ENCODE measurements at regions not wholly inside any gene's neighbourhood (a gene's known extent, or its start where the extent isn't known, plus 50 kb on each side); places are given as distances from the start of the nearest gene placed in this dataset.

DNA sequence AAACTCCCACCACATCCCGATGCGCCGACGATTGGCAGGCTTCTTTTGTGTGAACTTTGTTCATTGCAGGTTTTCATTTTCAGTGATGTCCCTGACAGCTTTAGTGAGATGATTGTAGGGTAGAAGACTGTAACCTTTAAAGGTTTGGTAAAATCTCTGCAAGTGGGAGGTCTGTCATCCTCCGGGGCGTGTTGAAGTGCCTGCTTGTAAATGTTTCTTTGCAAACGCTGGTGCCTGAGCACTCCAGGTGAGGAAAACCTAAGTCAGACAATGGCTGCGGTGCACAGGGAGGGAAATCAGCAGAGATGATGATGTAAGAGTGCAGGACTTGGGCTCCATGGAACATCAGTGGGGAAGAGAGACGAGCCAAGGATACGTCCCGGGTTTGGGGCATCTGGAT lies 228.1 kb downstream of the DRD1 start:
- H3K36me3 Mint-ChIP-seq, result no peaks in the 10 kb centered on the region
- no peaks in the 10 kb centered on the region for H3K9me3 Mint-ChIP-seq
- H3K27ac Mint-ChIP-seq, result no peak overlapping the region
- H3K4me1 Mint-ChIP-seq, result no peaks in the 10 kb centered on the region
- H3K4me3 Mint-ChIP-seq, result no peak overlapping the region
- no peak for DNase-seq (ENCODE audit: low spot score in 2 of 2)
- no peak for ATAC-seq

DNA sequence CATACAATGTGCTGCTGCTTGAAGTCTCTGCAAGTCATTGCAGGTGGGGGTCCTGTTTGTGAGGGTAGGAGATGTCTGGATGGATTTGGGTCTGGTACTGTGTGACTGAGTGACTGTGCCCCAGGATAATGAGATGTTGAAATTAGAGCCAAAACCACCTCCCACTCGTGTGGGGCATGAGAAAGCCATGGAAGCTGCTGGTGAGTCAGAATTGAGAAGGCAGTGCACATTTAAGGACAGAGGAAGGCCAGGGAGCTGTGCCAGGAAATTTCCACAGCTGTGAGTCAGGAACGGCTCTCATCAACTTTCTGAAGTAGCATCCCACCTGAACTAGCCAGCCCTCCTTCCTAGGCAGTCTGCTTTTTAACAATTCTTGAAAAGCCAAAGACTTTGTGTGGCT lies 229.8 kb downstream of the DRD1 start:
- DNase-seq (ENCODE audit: low spot score in 2 of 2) (no peak), ATAC-seq (no peak)
- H3K9me3 Mint-ChIP-seq, result no peaks in the 10 kb centered on the region

DNA sequence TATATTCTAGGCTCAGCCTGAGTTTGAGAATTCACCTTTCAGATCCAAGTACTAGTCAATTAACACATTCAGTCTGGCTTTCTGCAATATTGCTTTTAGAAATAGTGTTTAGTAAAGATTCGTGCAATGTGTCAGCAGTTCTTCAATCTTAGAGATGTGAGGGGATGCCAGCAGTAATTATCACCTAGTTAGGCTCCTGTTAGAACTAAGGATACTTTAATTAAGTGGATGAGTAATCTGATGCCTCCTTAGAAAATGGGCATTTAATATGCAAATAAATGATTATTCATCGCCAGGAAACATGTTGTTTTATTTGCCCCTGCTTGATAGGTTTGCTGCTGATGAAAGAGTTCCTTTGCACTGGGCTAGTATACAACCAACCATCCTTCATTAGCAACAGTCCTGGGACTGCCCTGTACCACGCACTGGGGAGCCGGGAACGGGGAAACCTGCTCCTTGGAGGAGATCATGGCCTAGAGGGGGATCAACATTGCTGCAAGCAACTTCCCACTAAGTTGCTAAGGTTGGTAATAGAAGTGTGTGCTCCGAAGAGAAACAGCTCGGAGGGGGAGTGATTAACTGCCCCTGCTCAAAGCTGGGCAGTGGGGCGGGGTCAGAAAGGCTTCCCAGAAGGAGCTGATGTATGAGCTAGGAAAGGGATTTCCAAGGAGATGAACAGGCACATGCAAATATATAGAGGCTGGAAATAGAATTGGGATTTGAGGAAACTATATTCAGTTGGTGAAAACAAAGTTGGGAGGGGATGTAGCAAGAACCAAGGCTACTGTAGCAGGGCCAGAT lies 231.8 kb downstream of the DRD1 start:
- DNase-seq (ENCODE audit: low spot score in 2 of 2) (no peak), ATAC-seq (no peak)
- Mint-ChIP-seq H3K4me1 (no peaks in the 10 kb centered on the region), H3K9me3 (no peaks in the 10 kb centered on the region), H3K4me3 (no peak overlapping the region), H3K27ac (no peak overlapping the region), H3K36me3 (no peaks in the 10 kb centered on the region)

More for the DNA sequence above, 229.8 kb downstream of the DRD1 start:
- Mint-ChIP-seq H3K36me3 (no peaks in the 10 kb centered on the region), H3K4me1 (no peaks in the 10 kb centered on the region), H3K27ac (no peak overlapping the region), H3K4me3 (no peak overlapping the region)

DNA sequence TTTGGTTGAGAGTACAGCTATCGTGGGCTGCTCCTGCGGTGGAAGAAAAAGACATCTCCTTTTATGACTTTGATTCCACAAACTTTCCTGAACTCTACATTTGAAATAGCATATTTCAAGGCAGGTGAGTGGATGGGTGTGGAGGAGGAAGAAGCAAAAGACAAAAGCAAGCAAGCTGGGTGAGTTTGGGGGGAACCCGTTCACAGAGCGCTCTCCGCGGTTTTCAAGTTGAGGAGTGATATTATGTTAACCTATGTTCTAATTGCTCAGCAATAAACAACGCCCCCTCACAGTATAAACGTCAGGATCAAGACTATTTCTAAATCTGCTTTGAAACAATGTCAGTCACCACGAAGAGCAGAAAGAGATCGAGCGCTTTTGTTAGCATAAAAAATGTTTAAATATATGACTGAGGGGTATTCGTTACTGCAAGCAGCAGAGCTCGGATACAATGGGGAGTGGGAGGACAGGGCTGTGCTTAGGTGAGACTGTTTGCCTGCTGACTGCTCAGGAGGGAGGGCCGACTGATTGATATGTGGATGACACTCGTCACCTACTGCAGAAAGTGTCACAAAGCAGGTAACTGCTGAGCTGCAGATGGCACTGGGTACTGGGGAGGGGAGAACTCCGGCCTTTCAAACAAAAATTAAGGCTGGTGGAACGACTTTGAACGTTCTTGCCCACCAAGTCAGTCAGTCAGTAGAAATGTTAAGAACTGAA lies 236.5 kb downstream of the DRD1 start:
- Mint-ChIP-seq H3K4me1 (no peaks in the 10 kb centered on the region), H3K9me3 (no peaks in the 10 kb centered on the region), H3K36me3 (no peaks in the 10 kb centered on the region), H3K4me3 (no peak overlapping the region), H3K27ac (no peak overlapping the region)
- DNase-seq (ENCODE audit: low spot score in 2 of 2), result no peak
- ATAC-seq, result no peak

DNA sequence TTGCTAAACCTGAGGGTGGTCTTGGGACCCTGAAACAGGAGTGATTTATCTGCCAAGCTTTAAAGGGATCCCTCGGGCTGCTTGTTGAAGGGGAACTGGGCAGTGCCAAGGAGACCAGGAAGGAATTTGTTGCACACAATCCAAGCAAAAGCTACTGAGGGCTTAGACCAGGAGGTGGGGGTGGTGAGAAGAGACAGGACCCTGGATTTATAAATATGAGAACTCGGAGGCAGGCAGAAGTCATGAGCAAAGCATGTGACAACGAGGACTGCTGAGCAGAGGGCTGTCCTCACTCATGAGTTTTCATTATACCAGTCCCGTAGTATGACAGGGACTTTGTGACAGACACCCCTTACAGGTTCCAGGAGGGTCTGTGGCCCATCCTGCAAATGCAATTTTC lies 237.3 kb downstream of the DRD1 start:
- DNase-seq (ENCODE audit: low spot score in 2 of 2) (no peak), ATAC-seq (no peak)
- no peaks in the 10 kb centered on the region for H3K4me1 Mint-ChIP-seq
- no peak overlapping the region for H3K27ac Mint-ChIP-seq
- no peaks in the 10 kb centered on the region for H3K9me3 Mint-ChIP-seq
- H3K36me3 Mint-ChIP-seq, result no peaks in the 10 kb centered on the region
- H3K4me3 Mint-ChIP-seq, result no peak overlapping the region

DNA sequence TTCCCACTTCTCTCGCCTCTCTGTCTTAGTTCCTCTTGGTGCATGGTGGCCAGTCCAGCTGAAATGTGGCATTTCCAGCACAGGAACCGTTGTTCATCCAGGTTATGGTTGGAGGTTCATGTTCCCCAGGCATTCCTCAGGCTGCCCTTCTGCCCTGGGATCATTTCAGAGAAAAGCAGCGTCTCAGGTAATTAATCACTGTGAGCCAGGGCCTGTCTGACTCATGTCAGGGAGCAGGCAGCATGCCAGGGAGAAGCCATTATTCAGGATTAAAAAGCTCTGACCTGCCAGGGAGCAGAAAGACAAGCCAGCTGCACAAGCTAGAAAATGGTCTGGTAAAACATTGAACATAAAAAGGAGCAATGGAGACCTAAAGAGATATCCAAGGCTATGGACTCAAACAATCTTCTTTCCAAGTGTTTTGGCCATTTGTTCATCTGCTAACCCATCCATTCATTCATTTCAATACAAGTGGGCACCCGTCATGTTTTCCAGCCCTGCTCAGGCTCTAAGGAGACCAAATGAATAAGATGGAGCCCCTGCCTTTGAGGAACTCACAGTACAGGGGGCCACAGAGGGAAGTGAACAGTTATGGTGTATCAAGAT lies 241.4 kb downstream of the DRD1 start:
- H3K36me3 Mint-ChIP-seq, result no peaks in the 10 kb centered on the region
- DNase-seq (ENCODE audit: low spot score in 2 of 2) (no peak), ATAC-seq (no peak)
- H3K9me3 Mint-ChIP-seq, result no peaks in the 10 kb centered on the region
- no peak overlapping the region for H3K4me3 Mint-ChIP-seq
- H3K4me1 Mint-ChIP-seq, result no peaks in the 10 kb centered on the region
- H3K27ac Mint-ChIP-seq, result no peak overlapping the region

DNA sequence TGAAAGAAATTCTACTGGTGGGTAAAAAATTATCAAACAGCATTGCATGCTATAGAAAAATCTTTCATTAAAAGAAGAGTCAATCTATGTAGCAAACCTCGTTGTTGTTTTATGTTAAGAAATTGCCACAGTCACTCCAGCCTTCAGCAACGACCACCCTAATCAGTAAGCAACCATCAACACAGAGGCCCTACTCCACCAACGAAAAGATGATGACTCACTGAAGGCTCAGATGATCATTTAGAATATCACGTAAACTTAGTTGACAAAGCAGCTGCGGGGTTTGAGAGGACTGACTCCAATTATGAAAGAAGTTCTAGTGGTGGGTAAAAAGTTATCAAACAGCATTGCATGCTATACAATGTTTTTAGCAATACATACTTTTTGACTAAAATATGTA lies 242.6 kb downstream of the DRD1 start:
- Mint-ChIP-seq H3K4me1 (no peaks in the 10 kb centered on the region), H3K4me3 (no peak overlapping the region), H3K27ac (no peak overlapping the region), H3K36me3 (no peaks in the 10 kb centered on the region), H3K9me3 (no peaks in the 10 kb centered on the region)
- no peak for ATAC-seq
- DNase-seq (ENCODE audit: low spot score in 2 of 2), result no peak

DNA sequence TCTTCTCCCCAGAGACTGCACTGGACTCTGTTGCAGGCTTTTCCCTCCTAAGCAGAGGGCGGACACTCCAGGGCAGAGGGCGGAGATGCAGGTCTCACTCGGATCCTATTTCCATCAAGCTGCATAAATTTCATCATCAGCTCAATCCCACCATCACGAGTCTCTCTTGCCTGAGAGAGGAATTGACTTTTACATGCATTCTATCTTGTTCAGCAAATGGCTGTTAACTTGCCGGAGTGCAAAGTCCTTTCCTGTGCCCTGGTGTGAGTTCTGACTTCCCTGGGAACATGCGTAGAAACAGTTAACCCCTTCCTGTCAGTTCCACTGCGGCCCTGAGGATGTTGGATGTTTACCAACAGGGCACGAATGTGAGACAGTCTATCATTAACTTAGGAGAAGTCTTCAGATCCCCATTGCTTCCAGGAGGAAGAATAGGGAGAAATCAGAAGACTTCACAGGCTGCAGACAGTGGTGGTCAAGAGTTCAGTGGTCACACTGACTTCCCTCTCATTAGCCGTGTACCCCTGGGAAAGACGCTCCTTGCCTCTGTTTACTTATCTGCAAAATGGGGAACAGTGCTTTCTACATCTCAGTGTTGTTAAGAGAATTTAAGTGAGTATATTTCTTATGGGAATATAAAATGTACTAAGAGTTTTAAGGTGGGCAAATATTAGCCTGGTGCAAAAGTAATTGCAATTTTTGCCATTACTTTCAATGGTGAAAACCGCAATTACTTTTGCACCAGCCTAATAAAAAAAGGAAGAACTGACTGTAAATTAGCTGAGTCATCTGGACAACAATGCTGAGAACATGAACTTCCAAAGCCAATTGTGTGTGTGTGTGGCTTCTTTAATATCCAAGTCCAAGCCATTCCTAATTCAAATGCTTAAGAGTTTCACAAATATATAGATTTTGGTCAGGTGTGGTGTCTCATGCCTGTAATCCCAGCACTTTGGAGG lies 248.0 kb downstream of the DRD1 start:
- Mint-ChIP-seq H3K4me3 (no peak overlapping the region), H3K4me1 (no peaks in the 10 kb centered on the region), H3K27ac (no peak overlapping the region), H3K36me3 (no peaks in the 10 kb centered on the region), H3K9me3 (no peaks in the 10 kb centered on the region)
- no peak for DNase-seq (ENCODE audit: low spot score in 2 of 2)
- no peak for ATAC-seq

DNA sequence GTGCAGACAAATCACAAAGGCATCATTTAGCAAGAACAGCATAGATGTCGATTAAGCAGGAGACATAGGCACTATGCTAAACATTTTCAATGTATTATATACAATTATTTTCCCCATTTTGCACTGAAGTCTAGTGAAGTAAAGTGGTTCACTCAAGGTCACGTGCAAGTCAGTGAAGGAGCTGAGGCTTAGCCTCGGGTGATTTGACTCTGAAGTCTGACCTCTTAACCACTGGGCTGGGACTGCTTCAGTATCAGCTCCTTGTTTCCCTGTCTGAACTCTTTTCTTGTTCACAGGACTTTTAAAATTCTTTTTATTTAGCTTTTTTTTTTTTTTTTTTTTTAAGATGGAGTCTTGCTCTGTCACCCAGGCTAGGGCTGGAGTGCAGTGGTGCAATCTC lies 262.7 kb downstream of the DRD1 start:
- Mint-ChIP-seq H3K27ac (no peak overlapping the region), H3K4me3 (no peak overlapping the region), H3K4me1 (no peaks in the 10 kb centered on the region), H3K9me3 (no peaks in the 10 kb centered on the region), H3K36me3 (no peaks in the 10 kb centered on the region)
- DNase-seq (ENCODE audit: low spot score in 2 of 2) (no peak), ATAC-seq (no peak)

DNA sequence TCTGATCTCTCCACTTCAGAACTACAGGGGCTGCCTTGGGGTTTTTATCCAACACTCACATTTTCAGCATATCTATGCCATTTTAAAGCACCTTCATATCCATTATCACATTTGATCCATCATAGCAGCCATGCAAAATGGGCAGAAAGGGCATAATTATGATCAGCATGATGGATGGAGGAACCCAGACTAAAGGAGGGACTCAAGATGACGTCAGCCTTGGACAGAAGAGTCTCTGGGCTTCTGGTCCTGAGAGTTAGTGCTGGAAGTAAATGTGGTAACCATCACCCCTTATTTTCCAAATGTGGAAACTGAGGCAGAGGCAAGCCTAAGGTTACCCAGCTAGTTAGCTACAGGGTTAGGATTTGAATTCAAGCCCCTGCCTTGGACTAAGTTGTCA lies 273.1 kb downstream of the DRD1 start:
- Mint-ChIP-seq H3K4me3 (no peak overlapping the region), H3K36me3 (no peaks in the 10 kb centered on the region), H3K4me1 (no peaks in the 10 kb centered on the region), H3K27ac (no peak overlapping the region), H3K9me3 (peaks cover 2% of the 10 kb centered on the region)
- DNase-seq (ENCODE audit: low spot score in 2 of 2), result no peak
- ATAC-seq, result no peak

DNA sequence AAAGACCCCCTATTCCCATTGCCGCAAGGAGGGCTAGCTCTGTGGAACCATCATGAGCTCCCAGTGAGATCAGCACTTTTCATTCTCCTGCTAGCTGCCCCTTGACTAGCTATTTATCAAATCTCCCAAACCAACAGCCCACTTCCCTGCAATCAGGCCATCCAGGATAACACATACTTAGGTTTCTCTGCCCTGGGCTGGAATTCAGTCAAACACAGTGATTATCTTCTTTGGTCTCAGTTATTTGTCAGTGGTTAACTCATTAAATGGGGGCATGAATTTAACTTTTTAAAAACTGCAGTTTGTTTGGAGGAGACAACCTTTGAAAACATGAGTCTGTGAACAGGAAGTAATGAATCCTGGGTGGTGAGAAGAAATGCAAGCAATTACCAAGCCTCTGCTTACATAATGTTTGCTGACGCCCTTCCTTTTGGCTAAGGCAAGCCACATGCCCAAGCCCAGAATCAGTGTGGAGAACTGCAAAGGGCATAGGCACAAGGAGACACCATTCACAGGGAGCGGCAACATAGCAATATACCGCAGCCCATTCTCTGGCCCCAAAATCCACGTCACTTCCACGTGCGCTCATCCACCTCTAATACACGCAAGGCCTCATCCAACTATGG lies 275.0 kb downstream of the DRD1 start:
- no peak for DNase-seq (ENCODE audit: low spot score in 2 of 2)
- Mint-ChIP-seq H3K36me3 (no peaks in the 10 kb centered on the region), H3K4me3 (no peak overlapping the region), H3K9me3 (peaks cover 2% of the 10 kb centered on the region), H3K4me1 (no peaks in the 10 kb centered on the region), H3K27ac (no peak overlapping the region)
- no peak for ATAC-seq

DNA sequence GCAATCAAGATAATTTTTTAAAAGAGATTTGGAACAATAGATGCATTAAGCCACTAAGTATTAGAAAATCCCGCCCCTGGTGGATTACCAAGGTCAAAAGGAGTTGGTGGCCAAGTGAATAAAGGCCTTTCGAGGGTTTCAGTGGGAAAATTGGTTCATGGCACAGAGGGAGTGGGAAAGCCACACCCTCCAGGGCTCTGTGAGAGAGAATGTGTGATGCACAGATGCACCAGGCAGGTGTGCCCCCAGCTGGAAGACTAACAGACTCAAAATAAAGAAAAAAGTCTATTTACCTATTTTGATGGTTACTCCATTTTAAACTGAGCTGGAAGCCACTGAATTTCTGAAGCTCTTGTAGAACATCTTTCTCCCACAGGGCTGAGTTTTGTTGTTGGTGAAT lies 278.0 kb downstream of the DRD1 start:
- no peak overlapping the region for H3K27ac Mint-ChIP-seq
- no peaks in the 10 kb centered on the region for H3K4me1 Mint-ChIP-seq
- no peak overlapping the region for H3K4me3 Mint-ChIP-seq
- H3K36me3 Mint-ChIP-seq, result no peaks in the 10 kb centered on the region
- H3K9me3 Mint-ChIP-seq, result no peaks in the 10 kb centered on the region
- DNase-seq (ENCODE audit: low spot score in 2 of 2) (no peak), ATAC-seq (no peak)

DNA sequence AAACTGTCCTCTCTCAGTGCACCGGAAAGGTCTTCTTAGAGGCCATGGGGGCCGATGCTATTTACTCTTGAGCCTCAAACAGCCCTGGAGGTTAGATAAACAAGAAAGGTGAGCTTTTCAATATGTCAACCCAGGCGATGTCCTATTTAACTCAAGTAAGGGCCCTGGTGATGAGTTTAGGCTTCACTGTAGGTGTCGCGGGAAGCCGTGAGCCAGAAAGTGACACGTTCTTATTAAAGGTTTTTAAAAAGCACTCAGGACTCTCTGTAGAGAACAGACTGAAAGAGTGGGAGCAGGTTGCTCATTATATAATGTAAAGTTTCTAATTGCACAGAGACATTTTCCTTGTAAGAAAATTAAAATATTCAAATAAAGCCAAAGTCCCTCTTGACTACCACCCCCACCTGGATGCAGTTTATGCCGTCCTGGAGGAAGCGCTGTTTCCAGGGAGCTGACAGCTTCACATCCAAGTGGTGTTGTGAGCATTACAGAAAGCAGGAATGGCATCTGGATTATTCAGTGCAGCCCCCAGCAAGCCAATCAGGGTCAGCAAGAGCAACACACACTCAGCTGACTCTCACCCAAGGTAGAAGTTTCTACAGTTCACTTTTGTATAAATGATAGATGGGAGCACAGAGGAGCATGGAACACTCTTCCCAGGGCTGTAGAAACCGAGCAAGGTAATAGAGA lies 280.3 kb downstream of the DRD1 start:
- Mint-ChIP-seq H3K9me3 (no peaks in the 10 kb centered on the region), H3K4me3 (no peak overlapping the region), H3K27ac (no peak overlapping the region), H3K36me3 (no peaks in the 10 kb centered on the region), H3K4me1 (no peaks in the 10 kb centered on the region)
- ATAC-seq (no peak), DNase-seq (ENCODE audit: low spot score in 2 of 2) (no peak)

DNA sequence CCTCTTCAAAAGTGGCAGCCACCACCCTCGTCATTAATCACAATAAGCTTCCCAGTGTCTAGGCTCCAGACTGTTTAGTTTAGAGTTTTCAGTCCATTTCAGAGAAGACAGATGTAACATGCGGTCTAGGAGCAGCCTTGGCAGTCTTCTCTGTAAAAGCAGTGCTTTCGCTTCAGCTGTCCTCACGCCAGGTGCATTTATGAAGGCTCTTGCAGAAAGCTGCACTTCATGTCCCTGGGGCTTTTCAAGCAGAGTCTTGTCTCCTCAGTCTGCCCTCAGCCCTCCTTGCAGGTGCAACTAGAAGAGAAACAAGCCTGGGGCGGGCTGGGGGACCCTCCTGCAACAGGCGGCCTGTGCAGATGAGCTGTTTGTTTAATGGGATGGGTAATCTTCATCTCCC lies 281.9 kb downstream of the DRD1 start:
- H3K4me3 Mint-ChIP-seq, result no peak overlapping the region
- no peaks in the 10 kb centered on the region for H3K4me1 Mint-ChIP-seq
- DNase-seq (ENCODE audit: low spot score in 2 of 2) (no peak), ATAC-seq (no peak)
- H3K9me3 Mint-ChIP-seq, result no peaks in the 10 kb centered on the region
- no peaks in the 10 kb centered on the region for H3K36me3 Mint-ChIP-seq
- no peak overlapping the region for H3K27ac Mint-ChIP-seq

Data from stimulated activated effector memory CD8-positive, alpha-beta T cell treated with anti-CD3 and anti-CD28 coated beads, Interleukin-12 subunit alpha, Interleukin-12 subunit beta, amount 100 ng/mL, for 72 hours (primary cell).